Gastrocnemius medialis (tissue), 4 donors: ENCODE measurements at regions not wholly inside any gene's neighbourhood (a gene's known extent, or its start where the extent isn't known, plus 50 kb on each side); places are given as distances from the start of the nearest gene placed in this dataset.

ENCODE experiments used
- POLR2A ChIP-seq, 2 donors: fragments of 450-650 bp; IDR thresholded peaks; one replicate each; pipeline ENCODE4 v1.6.1; 2017; ENCODE audit warnings: antibody characterized with exemption in 2 of 2, mild to moderate bottlenecking in 2 of 2, moderate library complexity in 2 of 2
- TF ChIP-seq, protein P1 (sequence below), 5 experiments: fragments of 450-650 bp in 3 of 5; fragments of 200-600 bp in 2 of 5; sonication (generic) in 2 of 5; IDR thresholded peaks in 4 of 5; conservative IDR thresholded peaks in 1 of 5; 1 replicate in 4 of 5; 2 replicates in 1 of 5; pipeline ENCODE4 v1.5.1; 2016 to 2019; ENCODE audit warnings: antibody characterized with exemption in 5 of 5, mild to moderate bottlenecking in 3 of 5, moderate library complexity in 3 of 5

DNA sequence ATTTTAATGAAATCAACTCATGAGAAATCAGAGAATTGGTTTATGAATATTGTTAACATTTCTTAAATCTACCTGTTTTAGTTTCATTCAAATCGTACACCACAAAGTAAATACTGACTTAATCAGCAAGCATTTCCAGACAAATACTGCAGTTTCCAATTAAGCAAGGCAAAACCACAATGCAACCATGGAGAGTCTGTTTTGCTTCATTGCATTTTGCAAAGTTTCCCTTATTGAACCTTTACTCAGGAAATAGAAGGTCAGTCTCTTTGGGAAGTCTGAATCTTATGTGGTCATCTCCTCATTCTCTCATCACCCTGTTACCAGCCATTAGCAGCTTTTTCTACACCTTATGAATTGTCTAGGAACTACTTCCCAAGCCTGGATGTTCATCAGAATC is 400.5 kb downstream of the IPMK start:
- TF ChIP-seq, protein P1, sequence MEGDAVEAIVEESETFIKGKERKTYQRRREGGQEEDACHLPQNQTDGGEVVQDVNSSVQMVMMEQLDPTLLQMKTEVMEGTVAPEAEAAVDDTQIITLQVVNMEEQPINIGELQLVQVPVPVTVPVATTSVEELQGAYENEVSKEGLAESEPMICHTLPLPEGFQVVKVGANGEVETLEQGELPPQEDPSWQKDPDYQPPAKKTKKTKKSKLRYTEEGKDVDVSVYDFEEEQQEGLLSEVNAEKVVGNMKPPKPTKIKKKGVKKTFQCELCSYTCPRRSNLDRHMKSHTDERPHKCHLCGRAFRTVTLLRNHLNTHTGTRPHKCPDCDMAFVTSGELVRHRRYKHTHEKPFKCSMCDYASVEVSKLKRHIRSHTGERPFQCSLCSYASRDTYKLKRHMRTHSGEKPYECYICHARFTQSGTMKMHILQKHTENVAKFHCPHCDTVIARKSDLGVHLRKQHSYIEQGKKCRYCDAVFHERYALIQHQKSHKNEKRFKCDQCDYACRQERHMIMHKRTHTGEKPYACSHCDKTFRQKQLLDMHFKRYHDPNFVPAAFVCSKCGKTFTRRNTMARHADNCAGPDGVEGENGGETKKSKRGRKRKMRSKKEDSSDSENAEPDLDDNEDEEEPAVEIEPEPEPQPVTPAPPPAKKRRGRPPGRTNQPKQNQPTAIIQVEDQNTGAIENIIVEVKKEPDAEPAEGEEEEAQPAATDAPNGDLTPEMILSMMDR (IDR thresholded peaks at IDR 0.05 in 4 of 5, conservative IDR thresholded peaks at IDR 0.05 in 1 of 5): no peak
- no peak for TF ChIP-seq POLR2A (IDR thresholded peaks at IDR 0.05)
